ENCODE measurements at regions not wholly inside any gene's neighbourhood (a gene's known extent, or its start where the extent isn't known, plus 50 kb on each side); places are given as distances from the start of the nearest gene placed in this dataset.
A peak's percentile ranks its signal among the peaks of the same experiment; 100 is the strongest.

DNA sequence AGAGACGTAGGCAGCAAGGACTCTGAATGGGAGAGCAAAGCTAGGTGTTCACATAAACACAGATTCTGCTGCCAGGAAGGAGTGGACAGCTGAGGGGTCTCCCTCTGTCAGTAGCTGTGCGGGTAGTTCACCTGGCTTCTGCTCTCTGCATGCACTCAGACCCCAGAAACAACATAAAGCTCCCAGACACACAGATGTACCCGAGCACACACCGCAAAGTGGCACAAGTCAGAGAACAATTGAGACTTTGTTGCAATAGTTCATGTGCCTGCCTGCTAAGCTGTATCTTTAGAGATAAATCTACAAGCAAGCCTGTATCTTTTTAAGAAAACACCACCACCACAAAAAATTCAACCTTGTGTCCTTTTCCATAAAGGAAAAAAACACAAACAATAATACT, 420.0 kb upstream of the ST6GAL2 start:
- no peak for DNase-seq (ENCODE audit: low read depth, low spot score)

DNA sequence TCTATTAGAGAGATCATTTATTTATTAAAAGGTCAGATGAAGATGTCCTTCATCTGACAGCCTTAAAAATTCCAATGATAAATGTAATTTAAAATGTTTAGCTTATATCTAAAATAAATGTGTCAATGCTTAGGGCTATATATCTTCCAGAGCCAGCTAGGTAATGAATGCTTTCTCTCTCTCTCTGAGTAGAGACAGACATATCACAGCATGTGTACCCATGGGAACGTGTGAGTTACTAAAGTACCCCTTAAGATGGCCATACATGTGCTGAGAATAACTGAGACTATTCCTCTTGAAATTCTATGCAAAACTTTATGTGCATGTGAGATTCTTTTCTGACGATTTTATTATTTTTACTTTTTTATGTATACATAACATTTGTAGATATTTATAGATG, 420.9 kb upstream of the ST6GAL2 start:
- DNase-seq (ENCODE audit: low read depth, low spot score) = no peak

DNA sequence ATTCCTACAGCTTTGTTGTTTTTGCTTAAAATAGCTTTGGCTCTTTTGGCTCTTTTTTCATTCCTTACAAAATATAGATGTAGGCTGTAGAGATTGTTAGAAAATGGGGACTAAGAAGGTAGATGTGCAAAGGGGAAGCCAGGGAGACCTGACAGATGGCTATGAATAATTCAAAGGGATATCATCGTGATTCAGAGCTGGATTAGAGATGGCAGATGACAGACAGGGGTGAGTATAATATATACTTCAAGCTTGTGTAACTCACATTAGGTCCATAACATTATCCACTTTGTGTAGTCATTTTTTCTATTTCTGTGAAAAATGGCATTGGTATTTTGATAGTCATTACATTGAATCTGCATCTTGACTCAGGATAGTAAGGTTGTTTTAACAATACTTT, 422.9 kb upstream of the ST6GAL2 start:
- no peak for DNase-seq (ENCODE audit: low read depth, low spot score)

DNA sequence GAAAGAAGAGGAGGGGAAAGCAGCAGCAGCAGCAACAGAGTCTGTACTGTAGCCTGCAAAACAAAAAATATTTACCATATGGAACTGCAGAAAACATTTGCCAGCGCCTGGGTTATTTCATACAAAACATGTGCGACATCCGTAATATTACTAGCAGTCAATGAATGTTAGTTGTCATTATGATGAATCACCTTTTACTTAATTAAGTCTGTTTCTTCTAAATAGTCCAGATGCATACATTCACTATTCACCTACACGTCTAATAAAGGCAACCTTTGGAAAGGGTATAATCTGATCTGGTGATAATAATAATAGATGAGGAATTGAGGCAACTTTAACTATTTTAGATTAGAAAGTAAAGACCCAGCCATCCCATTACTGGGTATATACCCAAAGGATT, 426.3 kb upstream of the ST6GAL2 start:
- DNase-seq (ENCODE audit: low read depth, low spot score) = no peak

DNA sequence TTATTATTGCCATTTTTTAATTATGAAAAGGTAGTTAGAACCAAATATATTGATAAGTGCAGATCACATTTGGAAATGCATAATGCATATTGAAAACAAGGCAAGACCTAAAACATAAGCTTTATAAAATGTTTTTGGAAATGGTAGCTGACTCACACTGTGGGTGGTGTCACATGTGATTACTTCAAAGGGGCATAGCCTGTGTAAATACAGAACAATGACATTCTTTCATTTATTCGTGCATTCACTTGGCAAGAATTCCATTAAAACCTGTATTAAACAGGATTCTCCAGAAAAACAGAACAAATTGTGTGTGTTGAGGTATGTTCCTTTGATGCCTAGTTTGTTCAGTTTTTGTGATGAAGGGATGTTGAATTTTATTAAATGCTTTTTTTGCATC, 427.3 kb upstream of the ST6GAL2 start:
- DNase-seq (ENCODE audit: low read depth, low spot score) = no peak

DNA sequence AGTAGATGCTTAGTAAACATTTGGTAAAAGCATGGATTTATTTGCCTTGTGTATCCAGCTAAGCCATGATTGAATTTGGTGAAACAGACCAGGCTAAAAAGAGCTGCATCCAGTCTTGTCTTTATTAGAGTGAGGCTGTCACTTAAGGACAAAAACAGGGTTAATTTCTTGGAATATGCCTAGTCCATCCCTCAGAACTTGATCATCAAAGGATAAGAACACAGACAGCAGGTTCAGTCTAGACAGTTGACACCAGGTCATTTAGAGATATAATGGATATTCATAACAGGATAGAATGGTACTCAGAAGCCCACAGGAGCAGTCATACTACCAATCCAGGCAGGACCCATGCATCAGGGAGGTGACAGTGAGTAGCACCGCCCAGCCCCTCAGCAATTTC, 434.9 kb upstream of the ST6GAL2 start:
- no peak for DNase-seq (ENCODE audit: low read depth, low spot score)

DNA sequence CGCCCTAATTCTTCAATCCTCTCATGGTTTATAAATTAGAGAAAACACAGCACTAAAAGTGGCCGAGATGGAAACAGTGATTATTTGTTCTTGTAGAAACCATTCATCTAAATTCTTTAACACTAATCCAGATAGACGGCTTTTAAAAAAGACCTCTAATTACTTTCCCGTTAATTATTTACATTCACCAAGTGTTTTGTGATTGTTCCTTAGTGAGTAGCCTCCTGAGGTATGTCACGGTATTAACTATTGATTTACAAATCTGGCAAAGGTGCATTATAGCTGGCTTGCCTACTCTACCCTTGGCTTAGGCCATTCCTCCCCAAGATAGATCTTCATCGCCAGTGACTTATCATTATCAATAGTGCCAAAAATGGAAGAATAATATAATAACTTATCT, 436.4 kb upstream of the ST6GAL2 start:
- no peak for DNase-seq (ENCODE audit: low read depth, low spot score)

DNA sequence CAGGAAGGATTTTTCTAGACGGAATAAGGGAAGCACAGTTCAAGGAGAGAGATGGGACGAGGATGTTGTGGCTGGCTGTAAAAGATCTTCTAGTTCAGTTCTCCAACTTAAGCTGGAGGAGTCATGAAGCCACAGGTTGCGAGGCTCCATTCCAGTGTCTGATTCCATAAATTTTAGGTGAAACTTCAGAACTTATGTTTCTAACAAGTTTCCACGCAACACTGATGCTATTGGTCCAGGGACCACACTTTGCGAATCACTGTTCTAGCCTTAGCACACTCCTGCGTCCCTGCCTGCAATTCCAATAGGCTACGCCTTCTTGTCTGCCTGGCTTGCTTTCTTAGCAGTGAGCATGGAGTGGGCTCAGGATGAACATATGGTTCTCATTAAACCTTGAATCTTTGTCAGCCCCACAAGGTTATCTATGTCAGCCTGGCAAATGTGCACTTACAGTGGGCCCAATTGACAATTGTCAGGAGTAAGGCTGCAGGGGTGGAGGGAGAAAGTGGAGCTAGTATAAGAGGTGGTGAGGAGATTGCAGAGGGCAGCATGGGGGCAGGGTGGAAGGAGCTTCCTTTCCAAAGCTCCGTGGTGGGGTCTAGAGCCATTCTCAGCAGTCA, 438.1 kb upstream of the ST6GAL2 start:
- no peak for DNase-seq (ENCODE audit: low read depth, low spot score)

DNA sequence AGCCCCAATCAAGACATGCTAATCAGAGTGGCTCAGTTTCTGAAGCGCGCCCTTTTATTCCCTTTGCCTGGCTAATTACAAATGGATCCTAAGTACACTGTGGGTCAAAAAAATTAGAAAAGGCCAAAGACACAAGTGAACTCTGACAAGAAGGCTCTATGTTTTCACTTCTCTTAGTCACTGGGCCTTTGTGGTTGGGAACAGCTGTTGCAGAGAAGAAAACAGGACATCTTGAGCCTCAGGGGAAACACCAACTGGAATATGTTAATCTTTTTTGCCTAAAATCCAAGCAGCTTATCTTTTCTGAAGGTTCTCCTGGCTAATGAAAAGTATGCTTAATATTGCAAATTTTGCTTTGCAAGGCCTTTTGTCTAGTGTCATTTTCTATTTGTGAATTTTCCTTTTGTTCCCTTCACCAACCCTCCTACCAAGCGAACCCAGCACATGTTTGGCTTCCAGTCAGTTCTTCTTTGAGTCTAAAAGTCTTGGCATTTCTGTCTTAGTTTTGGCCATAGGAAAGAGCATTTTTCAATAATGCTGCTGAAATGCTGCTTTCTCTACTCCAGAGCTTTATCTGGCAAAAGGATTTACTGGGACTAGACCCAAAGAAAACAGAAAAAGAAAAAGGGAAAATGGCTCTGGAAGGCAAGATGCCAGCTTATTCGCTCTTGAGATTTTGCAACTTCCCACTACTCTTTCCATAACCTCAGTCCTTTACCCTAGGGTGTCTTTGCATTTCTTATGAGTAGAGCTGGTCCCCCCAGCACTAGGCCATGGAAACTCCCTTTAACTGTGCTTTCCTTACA, 440.2 kb upstream of the ST6GAL2 start:
- no peak for DNase-seq (ENCODE audit: low read depth, low spot score)

DNA sequence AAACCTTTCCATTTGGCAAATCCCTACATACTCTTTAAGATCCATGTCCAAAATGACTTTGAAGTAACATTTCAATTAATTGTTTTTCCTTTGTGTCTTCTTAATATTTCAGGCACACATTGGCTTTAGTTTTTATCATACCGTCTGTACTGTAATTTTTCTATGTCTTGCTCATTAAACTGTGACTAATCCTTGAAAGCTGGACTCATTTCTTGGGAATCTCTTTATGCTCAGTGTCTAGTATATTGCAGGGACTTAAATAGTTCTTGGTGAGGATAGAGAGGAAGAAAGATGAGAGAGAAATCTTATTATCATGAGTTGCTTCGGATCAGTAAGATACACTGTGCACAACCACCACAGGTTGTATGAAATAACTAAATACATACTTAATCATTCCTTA, 448.3 kb upstream of the ST6GAL2 start:
- DNase-seq (ENCODE audit: low read depth, low spot score) = no peak

DNA sequence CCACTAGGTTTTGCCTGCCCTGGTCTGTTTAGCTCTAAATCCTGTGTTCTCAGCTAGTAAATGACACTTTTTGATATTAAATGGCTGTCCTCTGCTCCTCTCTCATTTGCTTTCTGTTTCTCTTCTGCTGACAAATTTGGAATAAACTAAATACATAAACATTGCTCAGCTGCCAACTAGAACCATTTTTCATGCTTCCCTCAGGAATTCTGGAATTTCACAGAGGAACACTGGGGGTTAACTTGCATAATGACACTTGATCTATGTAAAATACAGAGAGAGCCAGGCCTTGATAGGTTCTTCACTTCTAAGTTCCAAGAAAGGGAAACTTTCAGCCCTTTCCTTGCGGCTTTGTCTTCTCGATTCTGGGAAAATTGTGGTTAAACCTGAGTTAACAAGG, 450.6 kb upstream of the ST6GAL2 start:
- no peak for DNase-seq (ENCODE audit: low read depth, low spot score)

DNA sequence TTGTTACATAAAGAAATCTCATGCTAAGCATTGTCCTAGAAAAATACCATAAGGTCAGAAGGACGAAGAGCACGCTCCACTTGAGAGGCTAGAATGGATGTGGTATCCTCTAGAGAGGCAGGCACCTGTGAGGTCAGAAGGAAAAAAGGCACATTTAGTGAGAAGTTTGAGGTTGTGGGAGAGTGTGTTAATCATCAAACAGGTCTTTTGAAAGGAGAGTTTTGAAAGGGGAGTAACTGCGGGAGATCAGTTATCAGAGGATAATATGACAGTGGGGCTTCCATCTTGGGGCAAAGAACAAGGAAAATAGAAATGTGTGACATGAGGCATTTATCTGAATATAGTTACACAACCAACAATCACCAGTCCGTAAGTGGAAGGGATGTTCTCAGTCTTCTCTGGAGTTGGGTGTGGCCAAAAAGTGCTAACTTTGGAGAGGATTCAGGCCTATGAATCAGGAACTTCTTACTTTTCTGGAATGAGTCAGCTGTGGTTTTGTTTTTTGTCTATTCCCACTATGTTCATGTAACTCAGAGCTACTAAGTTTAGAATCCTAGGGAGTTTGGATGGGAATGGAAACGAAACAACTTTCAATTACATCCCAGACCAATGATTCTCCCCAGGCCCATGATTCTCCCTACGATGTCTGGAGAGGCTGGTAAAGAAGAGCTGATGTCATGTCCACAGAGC, 451.4 kb upstream of the ST6GAL2 start:
- no peak for DNase-seq (ENCODE audit: low read depth, low spot score)

DNA sequence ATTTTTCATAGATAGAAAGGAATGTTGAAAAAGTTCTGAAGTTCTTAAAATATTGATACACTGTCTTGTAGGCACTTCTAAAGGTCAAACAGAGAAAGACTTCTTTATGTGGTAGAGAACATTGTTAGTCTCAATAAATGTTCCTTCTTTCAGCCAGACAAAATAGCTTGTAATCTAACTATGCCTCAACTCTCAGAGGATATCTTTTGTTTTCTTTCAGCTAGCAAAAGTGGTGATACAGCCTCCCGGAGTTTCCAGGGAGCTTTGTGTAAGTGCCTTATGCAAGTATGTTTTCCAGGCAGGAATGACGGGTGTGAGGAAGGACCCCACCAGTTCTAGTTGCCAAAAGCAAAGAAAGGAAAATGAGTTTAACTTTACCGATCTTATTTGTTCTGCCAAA, 452.1 kb upstream of the ST6GAL2 start:
- DNase-seq (ENCODE audit: low read depth, low spot score) = no peak

DNA sequence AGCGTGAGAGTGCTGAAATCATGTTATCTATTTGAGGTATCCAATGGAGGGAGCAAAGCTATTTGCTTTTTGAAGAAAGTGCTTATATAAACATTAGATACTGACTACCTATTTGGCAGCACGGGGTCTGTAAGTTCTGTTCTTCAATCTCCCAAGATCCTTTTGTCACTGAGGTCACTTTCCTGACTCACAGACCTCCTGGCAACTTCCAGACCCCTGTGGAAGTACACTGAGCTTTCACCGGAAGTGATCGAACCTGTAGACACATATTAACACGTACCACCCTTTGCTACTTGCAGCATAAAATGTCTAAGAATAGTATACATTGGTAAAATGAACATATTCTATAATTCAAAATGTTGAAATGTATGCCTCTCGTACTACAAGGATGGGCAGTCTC, 452.6 kb upstream of the ST6GAL2 start:
- no peak for DNase-seq (ENCODE audit: low read depth, low spot score)

DNA sequence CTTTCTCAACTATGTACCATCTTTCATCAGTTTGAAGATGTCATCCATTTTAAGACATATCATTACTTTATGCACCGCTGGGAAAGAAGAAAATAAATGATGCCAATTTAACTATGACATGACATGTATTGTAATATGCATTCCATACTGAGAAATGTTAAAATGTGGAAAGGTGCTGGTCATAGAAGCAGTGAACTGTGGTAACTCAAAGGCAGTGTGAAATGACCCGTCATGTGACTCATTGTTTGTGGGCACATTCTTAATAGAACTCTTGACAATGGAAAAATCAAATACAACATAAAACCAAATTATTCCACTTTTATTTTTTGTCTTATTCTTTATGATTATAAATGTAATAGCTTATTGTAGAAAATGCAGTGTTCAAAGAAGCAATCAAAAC, 455.0 kb upstream of the ST6GAL2 start:
- no peak for DNase-seq (ENCODE audit: low read depth, low spot score)

DNA sequence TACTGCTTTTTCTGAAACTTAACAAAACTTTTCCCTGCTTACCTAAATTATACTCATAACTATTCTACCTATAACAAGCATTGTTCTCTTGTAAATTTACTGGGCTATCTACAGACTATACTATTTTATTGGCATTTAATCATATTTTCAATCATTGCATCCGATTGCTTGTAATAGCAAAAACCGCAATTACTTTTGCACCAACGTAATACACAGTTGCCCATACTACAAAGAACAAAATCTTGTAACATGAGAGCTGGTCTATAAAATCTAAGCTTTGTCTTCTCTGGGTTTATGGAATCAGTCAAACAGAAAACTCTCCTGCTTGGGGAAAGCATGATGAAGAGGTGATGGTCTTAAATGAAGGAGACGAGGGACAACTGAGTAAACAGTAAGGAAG, 463.4 kb upstream of the ST6GAL2 start:
- no peak for DNase-seq (ENCODE audit: low read depth, low spot score)

DNA sequence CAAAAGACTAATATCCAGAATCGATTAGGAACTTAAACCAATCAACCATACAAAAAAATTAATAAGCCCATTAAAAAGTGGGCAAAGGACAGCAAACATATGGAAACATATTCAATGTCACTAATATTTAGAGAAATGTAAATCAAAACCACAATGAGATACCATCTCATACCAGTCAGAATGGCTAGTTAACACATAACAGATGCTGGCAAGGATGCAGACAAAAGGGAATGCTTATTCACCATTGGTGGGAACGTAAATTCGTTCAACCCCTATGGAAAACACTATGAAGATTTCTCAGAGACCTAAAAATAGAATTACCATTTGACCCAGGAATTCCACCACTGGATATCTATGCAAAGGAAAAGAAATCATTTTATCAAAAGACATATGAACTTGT, 468.2 kb upstream of the ST6GAL2 start:
- DNase-seq (ENCODE audit: low read depth, low spot score) = no peak

DNA sequence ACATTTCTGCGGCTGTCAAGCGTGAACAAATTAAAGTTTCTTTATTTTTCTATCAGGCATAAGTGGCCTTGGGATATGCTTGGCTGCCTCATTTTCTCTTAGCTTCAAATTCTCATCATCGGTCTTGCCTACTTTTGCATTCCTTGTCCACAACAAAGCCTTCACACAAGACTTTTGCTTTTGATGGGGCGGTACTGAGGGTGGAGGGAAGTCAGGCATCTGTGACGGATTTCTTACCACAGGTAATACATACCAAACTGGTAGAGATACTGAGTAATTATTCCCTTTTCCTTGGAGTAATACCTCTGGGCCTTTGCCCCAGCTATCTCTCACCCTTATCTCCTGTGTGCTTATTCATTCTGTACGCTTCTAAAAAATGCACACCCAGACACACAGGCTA, 468.3 kb upstream of the RGPD4 start:
- DNase-seq (ENCODE audit: low read depth, low spot score) = no peak

DNA sequence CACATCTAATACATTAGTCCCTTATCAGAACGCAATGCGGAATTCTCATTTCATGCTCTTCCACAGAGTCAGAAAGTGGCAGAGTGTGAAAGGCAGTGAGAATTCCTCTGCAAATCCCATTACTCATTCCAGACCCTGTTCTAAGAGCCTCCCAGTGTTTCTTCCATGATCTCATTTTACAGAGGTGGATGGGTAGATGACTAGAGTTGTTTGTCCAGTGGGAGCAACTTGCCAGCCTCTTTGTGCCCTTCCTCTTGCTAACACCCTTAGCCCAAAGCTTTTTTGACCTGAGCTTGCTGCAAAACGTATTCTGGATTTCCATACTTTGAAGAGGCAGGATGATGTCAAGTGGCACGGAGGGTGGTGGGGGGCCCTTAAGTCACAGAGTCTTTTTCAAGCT, 467.7 kb upstream of the RGPD4 start:
- no peak for DNase-seq (ENCODE audit: low read depth, low spot score)

DNA sequence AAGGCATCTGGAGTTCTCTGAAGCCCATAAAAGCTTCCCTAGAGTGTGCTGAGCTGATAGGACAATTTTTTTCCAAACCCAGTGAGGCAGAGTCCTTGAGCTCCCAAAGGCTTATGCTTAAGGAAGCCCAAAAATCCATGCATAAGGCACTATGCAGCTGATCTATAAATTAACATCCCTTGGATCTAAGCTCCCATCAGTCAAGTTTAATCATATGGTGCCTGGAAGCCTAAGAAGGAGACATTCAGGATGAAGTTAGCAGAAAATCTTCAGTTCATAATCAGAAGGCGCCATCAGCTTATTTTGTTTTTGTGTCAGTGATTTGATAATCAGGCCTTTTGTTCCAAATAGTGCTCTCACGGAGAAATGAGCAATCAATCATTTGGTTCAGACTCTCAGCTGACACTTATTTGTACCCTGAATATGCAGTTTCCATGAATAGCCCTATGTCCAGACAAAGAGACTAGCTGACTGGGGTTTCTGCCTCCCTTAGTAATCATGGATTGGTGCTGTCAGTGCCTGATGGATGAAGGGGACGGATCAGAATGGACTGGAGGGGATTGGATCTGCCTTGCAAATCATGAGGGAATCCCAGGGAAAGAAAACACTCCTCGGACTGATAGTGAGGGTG, 464.8 kb upstream of the RGPD4 start:
- peak; percentile 32 for DNase-seq (ENCODE audit: low read depth, low spot score)

DNA sequence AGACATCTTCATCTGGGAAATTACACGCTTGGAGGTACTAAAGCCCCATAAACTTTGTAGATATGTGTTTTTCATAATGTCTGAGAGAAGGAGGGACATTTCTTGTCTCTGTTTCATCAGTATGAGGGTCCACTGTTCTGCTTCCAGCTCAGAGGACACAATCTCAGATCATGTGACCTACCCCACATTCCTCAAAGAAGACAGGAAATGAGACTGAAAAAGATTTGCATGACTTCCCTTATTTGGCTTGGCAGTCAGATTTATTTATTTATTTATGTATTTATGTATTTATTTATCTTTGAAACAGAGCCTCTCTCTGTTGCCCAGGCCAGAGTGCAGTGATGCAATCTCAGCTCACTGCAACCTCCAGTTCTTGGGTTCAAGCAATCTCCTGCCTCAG, 463.7 kb upstream of the RGPD4 start:
- DNase-seq (ENCODE audit: low read depth, low spot score) = no peak

DNA sequence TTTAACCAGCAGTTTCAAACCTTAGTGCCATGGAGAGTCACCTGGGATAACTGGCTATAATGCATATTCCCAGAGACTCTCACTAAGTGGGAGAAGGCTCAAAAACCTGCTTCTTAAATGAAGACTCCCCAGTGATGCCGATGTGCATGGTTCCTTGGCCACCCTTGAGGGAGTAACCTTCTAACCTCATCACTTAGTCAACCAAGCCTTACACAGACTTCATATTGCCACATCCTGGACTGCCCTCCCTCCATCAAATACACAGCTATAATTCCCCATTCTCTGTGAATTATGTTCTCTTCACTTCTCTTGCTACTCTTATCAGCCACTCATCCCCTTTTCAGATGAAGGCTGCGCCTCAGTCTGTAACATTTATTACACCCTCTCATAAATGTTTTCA, 462.9 kb upstream of the RGPD4 start:
- no peak for DNase-seq (ENCODE audit: low read depth, low spot score)
